Esophagus muscularis mucosa (tissue), 3 donors: ENCODE measurements at regions not wholly inside any gene's neighbourhood (a gene's known extent, or its start where the extent isn't known, plus 50 kb on each side); places are given as distances from the start of the nearest gene placed in this dataset.

ENCODE experiments used
- POLR2A ChIP-seq: fragments of 450-650 bp; IDR thresholded peaks from one replicate; pipeline ENCODE4 v1.6.1; 2017; ENCODE audit warnings: antibody characterized with exemption, moderate library complexity, mild to moderate bottlenecking, low read depth
- TF ChIP-seq, protein P1 (sequence below), 3 experiments: fragments of 200-600 bp in 2 of 3; fragments of 450-650 bp in 1 of 3; sonication (generic) in 2 of 3; IDR thresholded peaks; one replicate each; pipeline ENCODE4 v1.5.1; 2017 to 2019; ENCODE audit warnings: antibody characterized with exemption in 3 of 3, mild to moderate bottlenecking in 2 of 3, moderate library complexity in 1 of 3

DNA sequence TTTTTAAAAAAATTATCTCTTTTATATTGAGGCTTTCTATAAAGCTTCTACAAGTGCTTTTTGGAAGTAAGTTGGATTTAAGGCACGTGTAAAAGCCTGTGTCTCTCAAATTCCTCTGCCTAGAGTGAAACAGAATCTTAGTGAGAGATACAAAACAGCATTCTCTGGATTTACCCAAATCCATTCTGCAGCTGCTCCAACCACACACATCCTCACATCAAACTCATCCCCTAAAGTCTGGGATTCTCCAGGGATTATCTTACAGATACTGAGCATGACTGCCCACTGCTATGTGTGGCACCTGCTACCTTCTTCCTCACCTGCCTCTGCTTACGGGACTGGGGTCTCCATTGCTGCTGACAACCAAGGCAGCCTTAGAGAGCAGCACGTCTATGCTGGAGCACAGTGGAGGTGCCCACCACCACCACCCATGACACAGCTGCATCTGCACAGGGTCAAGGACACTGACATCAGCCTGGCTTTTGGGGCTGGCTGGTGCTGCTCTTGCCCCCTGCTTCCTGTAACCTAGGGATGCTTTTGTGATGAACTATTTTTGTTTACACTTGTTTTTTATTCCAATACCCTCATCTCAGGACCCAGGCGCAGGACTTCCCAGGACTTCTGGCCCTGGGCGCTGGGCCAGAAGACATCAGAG, 139.2 kb upstream of the NAMPT start:
- TF ChIP-seq, protein P1, sequence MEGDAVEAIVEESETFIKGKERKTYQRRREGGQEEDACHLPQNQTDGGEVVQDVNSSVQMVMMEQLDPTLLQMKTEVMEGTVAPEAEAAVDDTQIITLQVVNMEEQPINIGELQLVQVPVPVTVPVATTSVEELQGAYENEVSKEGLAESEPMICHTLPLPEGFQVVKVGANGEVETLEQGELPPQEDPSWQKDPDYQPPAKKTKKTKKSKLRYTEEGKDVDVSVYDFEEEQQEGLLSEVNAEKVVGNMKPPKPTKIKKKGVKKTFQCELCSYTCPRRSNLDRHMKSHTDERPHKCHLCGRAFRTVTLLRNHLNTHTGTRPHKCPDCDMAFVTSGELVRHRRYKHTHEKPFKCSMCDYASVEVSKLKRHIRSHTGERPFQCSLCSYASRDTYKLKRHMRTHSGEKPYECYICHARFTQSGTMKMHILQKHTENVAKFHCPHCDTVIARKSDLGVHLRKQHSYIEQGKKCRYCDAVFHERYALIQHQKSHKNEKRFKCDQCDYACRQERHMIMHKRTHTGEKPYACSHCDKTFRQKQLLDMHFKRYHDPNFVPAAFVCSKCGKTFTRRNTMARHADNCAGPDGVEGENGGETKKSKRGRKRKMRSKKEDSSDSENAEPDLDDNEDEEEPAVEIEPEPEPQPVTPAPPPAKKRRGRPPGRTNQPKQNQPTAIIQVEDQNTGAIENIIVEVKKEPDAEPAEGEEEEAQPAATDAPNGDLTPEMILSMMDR (IDR thresholded peaks at IDR 0.05): no peak
- TF ChIP-seq POLR2A: no peak
